CD4-positive, alpha-beta T cell treated with Interleukin-1 beta for 1 hour (primary cell): ENCODE measurements at regions not wholly inside any gene's neighbourhood (a gene's known extent, or its start where the extent isn't known, plus 50 kb on each side); places are given as distances from the start of the nearest gene placed in this dataset.
A peak's percentile ranks its signal among the peaks of the same experiment; 100 is the strongest.
"Not testable (repeated sequence)": the region's sequence is repeated elsewhere in the genome, so short reads cannot be mapped to it uniquely, and the experiment has no call there.

ENCODE experiments used
- DNase-seq, 2 donors: peaks; one replicate each; pipeline ENCODE4 v3.0.0-alpha.2; 2020 to 2022

DNA sequence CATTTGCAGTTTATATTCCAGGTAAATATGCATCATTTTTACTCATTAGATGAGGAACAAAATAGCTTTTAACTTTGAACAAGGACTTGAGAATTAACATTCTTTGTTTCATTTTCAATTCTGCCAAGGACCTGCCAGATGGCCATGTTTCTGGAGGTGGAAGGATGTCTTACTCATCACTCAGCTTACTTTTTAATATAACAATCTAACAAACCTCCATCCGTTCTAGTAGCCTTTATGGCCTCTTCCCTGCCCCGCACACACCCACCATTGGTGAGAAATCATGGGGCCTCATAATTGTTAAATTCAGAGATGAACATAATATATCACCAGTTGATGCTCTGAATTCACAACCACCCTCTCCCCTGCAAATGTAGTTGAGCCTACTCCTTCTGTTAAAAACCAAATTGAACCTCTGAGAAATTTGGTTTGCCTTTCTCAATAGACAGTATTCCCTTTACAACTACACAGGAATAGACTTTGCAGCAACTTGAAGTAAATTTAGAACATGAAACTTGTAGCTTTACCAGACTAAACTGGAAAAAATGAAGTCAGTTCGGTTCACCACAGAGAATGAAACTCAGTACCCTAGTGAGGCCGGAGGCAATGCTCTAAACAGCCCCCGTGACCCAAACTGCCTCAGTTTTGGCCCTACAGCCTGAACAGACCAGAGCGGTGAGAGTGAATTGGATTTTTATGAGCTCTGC is 50.1 kb upstream of the ACSL4 start:
- DNase-seq = no peak

DNA sequence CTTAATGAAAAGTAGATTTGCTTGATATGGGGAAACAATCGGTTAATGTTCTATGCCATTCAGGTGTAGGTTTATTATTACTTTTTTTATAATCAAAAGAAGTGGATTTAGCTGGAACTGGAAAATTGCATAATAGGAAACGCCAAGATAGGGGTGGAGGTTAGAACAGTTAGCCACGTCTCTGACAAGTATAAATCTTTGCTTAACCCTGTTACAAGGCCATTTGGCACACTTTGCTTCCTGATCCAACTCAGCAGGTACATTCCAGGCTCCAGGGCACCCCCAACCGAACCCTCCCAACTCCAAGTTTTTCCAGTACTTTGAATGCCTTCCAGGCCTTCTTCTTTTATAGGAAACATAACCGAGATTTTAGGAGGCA is 50.6 kb upstream of the ACSL4 start:
- DNase-seq = no peak

- no peak for DNase-seq
Measured at GRCh38 chrX:109785053-109785452, 52.0 kb upstream of the ACSL4 start.

DNA sequence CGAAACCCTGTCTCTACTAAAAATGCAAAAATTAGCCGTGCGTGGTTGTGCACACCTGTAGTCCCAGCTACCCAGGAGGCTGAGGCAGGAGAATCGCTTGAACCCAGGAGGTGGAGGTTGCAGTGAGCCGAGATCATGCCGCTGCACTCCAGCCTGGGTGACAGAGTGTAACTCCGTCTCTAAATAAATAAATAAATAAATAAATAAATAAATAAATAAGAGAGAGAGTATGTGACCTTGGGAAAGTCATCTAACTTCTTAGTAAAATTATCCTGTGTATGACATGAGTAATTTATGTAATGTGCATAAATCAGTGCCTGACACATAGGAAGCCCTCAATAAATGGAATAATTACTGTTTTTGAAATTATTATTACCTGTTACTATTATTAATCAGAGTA is 57.5 kb upstream of the ACSL4 start:
- DNase-seq = not testable (repeated sequence)

DNA sequence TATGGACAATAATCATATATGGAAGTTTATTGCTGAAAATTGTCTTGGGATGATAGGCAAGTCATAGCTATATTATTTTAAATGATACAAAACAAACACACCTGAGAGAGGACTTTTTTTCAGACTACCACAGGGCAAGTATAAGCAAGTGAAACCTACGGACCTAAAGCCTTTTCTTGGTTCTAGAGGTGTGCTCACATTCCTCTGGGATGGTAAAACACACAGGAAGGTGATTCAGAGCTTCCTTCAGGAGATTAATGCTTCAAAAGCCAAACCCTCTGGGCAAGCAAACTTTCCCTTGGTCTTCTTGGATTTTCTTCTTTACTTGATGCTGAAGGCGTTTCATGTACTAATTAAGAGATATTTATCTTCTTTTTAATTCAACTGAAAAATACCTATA is 60.1 kb upstream of the ACSL4 start:
- no peak for DNase-seq

DNA sequence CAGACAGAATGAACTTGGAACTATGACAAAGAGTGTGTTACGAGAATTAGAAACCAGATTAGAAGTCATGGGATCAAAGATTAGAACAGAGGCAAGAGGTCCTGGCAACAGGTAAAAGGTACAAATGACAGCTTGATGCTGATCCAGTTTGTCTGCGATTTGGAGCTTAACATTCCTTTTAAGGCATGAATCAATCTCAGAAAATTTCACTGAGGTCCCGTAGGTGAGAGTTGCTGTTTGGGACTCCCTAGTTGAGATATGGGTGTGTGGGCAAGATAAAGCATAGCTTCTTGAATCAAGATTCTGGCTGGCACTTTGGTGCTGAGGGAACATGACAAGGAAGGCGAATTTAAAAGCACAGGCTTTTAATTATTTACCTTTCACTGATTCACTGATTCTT is 62.6 kb upstream of the ACSL4 start:
- DNase-seq = no peak

- no peak for DNase-seq
Measured at GRCh38 chrX:109797311-109797975, 64.4 kb upstream of the ACSL4 start.

- no peak for DNase-seq
Measured at GRCh38 chrX:109812236-109812635, 79.2 kb upstream of the ACSL4 start.

- DNase-seq = no peak
Measured at GRCh38 chrX:109813236-109813635, 80.2 kb upstream of the ACSL4 start.

- no peak for DNase-seq
Measured at GRCh38 chrX:109818976-109819375, 85.9 kb upstream of the ACSL4 start.

- no peak for DNase-seq
Measured at GRCh38 chrX:109822861-109823260, 89.8 kb upstream of the ACSL4 start.

- no peak for DNase-seq
Measured at GRCh38 chrX:109826954-109827708, 94.1 kb upstream of the ACSL4 start.

GRCh38 chrX:109827772-109828171 is 94.7 kb upstream of the ACSL4 start:
- no peak for DNase-seq

GRCh38 chrX:109830157-109830703 is 97.2 kb upstream of the ACSL4 start:
- no peak for DNase-seq

GRCh38 chrX:109830704-109831206 is 97.7 kb upstream of the ACSL4 start:
- DNase-seq = no peak

DNA sequence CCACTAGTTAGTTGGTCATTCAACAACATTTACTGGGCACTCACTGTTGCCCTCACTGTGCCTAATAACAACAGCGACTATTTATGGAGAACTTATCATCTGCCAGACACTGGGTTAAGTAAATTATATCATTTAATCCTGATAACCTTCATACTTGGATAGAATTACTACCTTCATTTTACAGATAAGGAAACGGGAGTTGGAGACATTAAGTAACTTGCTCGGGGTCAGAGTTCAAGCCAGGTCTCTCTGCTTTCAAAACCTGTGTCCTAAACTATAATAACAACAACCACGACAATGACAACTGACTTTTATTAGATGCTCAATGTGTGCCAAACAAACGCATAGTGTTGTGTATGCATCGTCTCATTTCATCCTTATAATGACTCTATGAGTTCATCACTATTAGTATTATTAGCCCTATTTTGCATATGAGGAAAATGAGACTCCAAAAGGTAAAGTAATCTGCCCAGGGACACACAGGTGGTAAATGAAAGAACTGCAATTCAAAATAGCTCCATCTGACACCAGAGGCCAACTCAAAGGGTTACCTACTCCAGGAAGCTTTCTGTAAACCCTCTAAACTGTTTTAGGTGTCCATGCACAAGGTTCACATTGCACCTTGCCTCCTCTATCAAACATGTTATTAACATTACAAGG is 98.4 kb upstream of the ACSL4 start:
- no peak for DNase-seq

GRCh38 chrX:109839694-109840567 is 106.9 kb upstream of the ACSL4 start:
- no peak for DNase-seq

DNA sequence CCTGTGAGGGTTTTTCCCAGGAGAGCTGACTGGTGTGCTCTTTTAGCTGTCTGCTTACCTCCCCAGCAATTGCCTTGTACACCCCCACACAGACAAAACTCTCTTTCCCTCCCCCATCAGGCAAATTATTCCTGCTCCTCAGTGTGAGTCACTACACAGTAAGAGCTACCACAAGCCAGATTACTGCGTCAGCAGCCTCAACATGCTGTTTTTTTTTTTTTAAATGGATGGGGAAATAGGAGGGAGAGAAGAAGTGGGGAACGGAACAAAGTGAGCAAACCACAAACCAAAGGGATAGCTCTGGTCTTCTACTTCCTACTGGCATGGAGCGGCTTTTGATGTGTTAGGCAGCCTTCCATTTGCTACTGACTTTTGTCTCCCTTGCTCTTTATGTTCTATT is 107.5 kb upstream of the ACSL4 start:
- peak in 1 of 2 donors; percentile 31 for DNase-seq

DNA sequence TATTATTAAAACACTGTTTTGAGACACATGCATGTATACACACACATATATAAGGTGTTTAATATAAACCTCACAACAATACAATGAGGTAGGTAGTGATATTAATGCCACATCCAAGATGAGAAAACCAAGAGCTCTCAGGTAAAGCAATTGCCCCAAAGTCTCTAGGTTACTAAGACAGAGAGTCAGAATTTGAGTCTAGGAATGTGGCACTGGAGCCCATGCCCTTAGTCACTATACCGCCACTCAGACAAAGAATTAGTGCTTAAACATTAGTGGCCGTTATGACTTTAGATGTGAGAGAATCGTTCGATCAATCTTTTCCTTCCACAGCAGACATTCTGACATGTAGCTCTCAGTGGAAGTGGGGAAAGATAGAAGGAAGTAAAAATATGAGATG is 108.2 kb upstream of the ACSL4 start:
- no peak for DNase-seq

- no peak for DNase-seq
Measured at GRCh38 chrX:109841869-109842579, 109.0 kb upstream of the ACSL4 start.

GRCh38 chrX:109842611-109843010 is 109.6 kb upstream of the ACSL4 start:
- no peak for DNase-seq
